ENCODE measurements at regions not wholly inside any gene's neighbourhood (a gene's known extent, or its start where the extent isn't known, plus 50 kb on each side); places are given as distances from the start of the nearest gene placed in this dataset.

DNA sequence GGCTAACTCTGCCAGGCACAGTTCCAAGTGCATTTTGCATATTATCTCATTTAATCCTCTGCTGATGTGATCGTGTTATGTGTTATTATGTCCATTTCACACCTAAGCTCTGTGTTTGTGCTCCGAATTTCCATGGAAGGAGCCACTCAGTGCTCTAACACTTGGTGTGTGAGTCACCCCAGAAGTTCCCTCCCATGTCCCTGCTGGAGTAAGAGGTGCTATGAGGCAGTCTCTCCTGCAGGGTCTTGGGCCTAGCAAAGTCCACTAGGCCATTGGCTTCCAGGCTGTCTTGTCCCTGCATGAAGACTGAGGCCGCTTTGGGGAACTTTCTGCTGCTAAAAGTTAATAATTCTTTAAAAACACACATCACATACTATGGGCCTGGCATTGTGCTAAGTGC lies 405.9 kb upstream of the SULF2 start:
- Histone ChIP-seq H3K27ac (no peak overlapping the region), H3K9me3 (no peaks in the 10 kb centered on the region), H3K27me3 (no peaks in the 10 kb centered on the region), H3K36me3 (no peaks in the 10 kb centered on the region), H3K4me3 (no peak overlapping the region), H3K4me1 (no peaks in the 10 kb centered on the region)
- TF ChIP-seq, protein P1, sequence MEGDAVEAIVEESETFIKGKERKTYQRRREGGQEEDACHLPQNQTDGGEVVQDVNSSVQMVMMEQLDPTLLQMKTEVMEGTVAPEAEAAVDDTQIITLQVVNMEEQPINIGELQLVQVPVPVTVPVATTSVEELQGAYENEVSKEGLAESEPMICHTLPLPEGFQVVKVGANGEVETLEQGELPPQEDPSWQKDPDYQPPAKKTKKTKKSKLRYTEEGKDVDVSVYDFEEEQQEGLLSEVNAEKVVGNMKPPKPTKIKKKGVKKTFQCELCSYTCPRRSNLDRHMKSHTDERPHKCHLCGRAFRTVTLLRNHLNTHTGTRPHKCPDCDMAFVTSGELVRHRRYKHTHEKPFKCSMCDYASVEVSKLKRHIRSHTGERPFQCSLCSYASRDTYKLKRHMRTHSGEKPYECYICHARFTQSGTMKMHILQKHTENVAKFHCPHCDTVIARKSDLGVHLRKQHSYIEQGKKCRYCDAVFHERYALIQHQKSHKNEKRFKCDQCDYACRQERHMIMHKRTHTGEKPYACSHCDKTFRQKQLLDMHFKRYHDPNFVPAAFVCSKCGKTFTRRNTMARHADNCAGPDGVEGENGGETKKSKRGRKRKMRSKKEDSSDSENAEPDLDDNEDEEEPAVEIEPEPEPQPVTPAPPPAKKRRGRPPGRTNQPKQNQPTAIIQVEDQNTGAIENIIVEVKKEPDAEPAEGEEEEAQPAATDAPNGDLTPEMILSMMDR (IDR thresholded peaks at IDR 0.05) = no peak
- TF ChIP-seq POLR2A (IDR thresholded peaks at IDR 0.05) = no peak
- intact Hi-C loops (cut with DNase I) = no loop called here
- DNase-seq (no peak), ATAC-seq (no peak)
- 60% methylated on average over 2 of the region's 3 CpGs for WGBS (ENCODE audit: insufficient coverage, low coverage, low lambda C conversion rate, missing lambda C conversion rate)

- intact Hi-C loops (cut with DNase I) = no loop called here
- DNase-seq (no peak), ATAC-seq (no peak)
- H3K27me3 ChIP-seq = no peaks in the 10 kb centered on the region
- 54% methylated on average over 4 of the region's 4 CpGs for WGBS (ENCODE audit: insufficient coverage, low coverage, low lambda C conversion rate, missing lambda C conversion rate)
- no peaks in the 10 kb centered on the region for H3K9me3 ChIP-seq
- TF ChIP-seq POLR2A (IDR thresholded peaks at IDR 0.05) = no peak
- TF ChIP-seq, protein P1 (IDR thresholded peaks at IDR 0.05) = no peak
- no peak overlapping the region for H3K4me3 ChIP-seq
- H3K4me1 ChIP-seq = no peaks in the 10 kb centered on the region
- no peaks in the 10 kb centered on the region for H3K36me3 ChIP-seq
- H3K27ac ChIP-seq = no peak overlapping the region
These were observed 405.5 kb upstream of the SULF2 start for GRCh38 chr20:48190757-48191156.

- no peaks in the 10 kb centered on the region for H3K9me3 ChIP-seq
- peak in 2 of 4 donors; percentile 35 to 40 for ATAC-seq
- no peaks in the 10 kb centered on the region for H3K27me3 ChIP-seq
- 58% methylated on average over 4 of the region's 4 CpGs for WGBS (ENCODE audit: insufficient coverage, low coverage, low lambda C conversion rate, missing lambda C conversion rate)
- no peaks in the 10 kb centered on the region for H3K4me1 ChIP-seq
- intact Hi-C loops (cut with DNase I) = no loop called here
- no peak for DNase-seq
- H3K27ac ChIP-seq = no peak overlapping the region
- TF ChIP-seq, protein P1 (IDR thresholded peaks at IDR 0.05) = peak; percentile 21 to 44 (median 34)
- TF ChIP-seq POLR2A (IDR thresholded peaks at IDR 0.05) = no peak
- no peaks in the 10 kb centered on the region for H3K36me3 ChIP-seq
- H3K4me3 ChIP-seq = no peak overlapping the region
These were observed 403.9 kb upstream of the SULF2 start for GRCh38 chr20:48189181-48189580.

DNA sequence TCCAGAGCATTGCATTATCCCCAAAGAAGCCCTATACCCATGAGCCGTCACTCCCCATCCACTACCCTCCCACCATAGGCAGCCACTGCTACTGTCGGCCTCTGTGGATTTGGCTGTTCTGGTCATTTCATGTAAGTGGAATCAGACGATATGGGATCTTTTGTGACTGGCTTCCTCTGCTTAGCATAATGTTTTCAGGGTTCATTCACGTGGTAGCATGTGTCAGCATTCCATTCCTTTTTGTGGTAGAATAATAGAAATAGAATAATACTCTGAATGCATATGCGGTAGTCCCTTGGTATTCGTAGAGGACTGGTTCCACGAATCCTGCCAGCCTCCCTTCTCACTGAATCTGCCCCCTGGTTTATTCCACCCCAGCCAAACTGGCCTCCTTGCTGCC lies 402.6 kb upstream of the SULF2 start:
- ATAC-seq (no peak), DNase-seq (no peak)
- no peaks in the 10 kb centered on the region for H3K27me3 ChIP-seq
- no peaks in the 10 kb centered on the region for H3K9me3 ChIP-seq
- no peak overlapping the region for H3K4me3 ChIP-seq
- TF ChIP-seq POLR2A (IDR thresholded peaks at IDR 0.05) = no peak
- TF ChIP-seq, protein P1 (IDR thresholded peaks at IDR 0.05) = no peak
- no peak overlapping the region for H3K27ac ChIP-seq
- WGBS (ENCODE audit: insufficient coverage, low coverage, low lambda C conversion rate, missing lambda C conversion rate) = 85% methylated on average over 6 of the region's 7 CpGs
- intact Hi-C loops (cut with DNase I) = no loop called here
- H3K4me1 ChIP-seq = no peaks in the 10 kb centered on the region
- no peaks in the 10 kb centered on the region for H3K36me3 ChIP-seq

GRCh38 chr20:48186915-48187314 lies 401.6 kb upstream of the SULF2 start:
- no peaks in the 10 kb centered on the region for H3K4me1 ChIP-seq
- H3K27ac ChIP-seq = no peak overlapping the region
- no peaks in the 10 kb centered on the region for H3K27me3 ChIP-seq
- no peak for ATAC-seq
- intact Hi-C loops (cut with DNase I) = no loop called here
- 59% methylated on average over 5 of the region's 7 CpGs for WGBS (ENCODE audit: insufficient coverage, low coverage, low lambda C conversion rate, missing lambda C conversion rate)
- TF ChIP-seq, protein P1 (IDR thresholded peaks at IDR 0.05) = no peak
- no peak for TF ChIP-seq POLR2A (IDR thresholded peaks at IDR 0.05)
- no peak for DNase-seq
- no peaks in the 10 kb centered on the region for H3K9me3 ChIP-seq
- H3K36me3 ChIP-seq = no peaks in the 10 kb centered on the region
- no peak overlapping the region for H3K4me3 ChIP-seq

Measured in right lobe of liver (tissue), 6 donors.